ENCODE measurements at regions not wholly inside any gene's neighbourhood (a gene's known extent, or its start where the extent isn't known, plus 50 kb on each side); places are given as distances from the start of the nearest gene placed in this dataset.

- Histone ChIP-seq H3K79me2 (ENCODE audit: insufficient read depth, low read depth) (no peaks in the 10 kb centered on the region), H3K36me3 (ENCODE audit: insufficient read depth) (no peaks in the 10 kb centered on the region), H3K4me2 (no peak overlapping the region), H3K4me3 (IDR thresholded peaks at IDR 0.05; ENCODE audit: insufficient read depth, low read depth, low read length) (no peak overlapping the region), H3K27me3 (ENCODE audit: insufficient read depth, low read depth) (no peaks in the 10 kb centered on the region), H4K20me1 (ENCODE audit: insufficient read depth) (no peaks in the 10 kb centered on the region), H3K9ac (no peak overlapping the region), H3K4me1 (ENCODE audit: low read depth, poor library complexity, severe bottlenecking) (no peaks in the 10 kb centered on the region), H3K27ac (no peak overlapping the region), H2AFZ (ENCODE audit: low read depth) (no peak overlapping the region)
- TF ChIP-seq CTCF (conservative IDR thresholded peaks at IDR 0.05; ENCODE audit: low read depth, low read length): no peak
Measured at GRCh38 chr20:11604339-11604738, 313.4 kb upstream of the BTBD3 start.

DNA sequence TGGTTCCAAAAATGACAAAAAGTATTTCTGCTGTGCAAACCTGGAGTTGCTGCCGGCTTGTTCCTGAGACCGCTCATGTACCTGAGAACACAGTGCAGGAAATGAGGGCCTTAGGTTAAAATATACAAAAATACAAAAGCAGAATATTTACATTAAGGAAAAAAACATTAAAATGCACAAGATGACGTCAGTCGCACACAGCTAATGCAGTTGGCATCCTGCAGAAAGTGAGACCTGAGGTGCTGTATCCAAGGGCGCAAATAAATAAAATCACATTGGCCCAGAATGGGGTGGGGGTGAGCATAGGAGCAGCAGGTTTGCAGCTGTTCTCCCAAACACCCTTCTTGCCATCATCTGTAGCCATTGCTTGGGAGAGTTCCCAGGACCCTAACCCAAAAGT, 310.6 kb upstream of the BTBD3 start:
- no peak overlapping the region for H3K4me2 ChIP-seq
- no peak overlapping the region for H2AFZ ChIP-seq (ENCODE audit: low read depth)

DNA sequence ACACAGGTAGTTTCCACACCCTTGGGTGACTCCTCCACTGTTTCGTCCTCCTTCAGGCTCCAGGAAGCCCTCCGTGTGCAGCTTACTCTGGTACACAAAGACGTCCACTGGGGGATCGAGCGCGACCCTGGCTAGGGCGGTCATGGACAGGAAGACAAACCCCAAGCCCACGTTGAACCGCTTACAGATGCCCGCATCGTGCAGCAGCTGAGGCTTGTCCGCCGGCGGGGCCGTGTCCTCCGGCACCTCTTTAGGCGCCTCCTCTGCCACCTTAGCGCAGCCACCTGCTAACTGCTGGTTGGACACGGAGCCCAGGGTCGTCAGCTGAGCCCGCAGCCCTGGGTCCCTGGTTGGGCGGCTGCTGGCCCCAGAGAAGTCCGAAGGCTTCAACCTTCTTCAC, 309.0 kb upstream of the BTBD3 start:
- H3K27me3 ChIP-seq (ENCODE audit: insufficient read depth, low read depth): no peaks in the 10 kb centered on the region
- H3K79me2 ChIP-seq (ENCODE audit: insufficient read depth, low read depth): no peaks in the 10 kb centered on the region
- H4K20me1 ChIP-seq (ENCODE audit: insufficient read depth): no peaks in the 10 kb centered on the region
- no peak overlapping the region for H3K4me3 ChIP-seq (IDR thresholded peaks at IDR 0.05; ENCODE audit: insufficient read depth, low read depth, low read length)
- no peaks in the 10 kb centered on the region for H3K4me1 ChIP-seq (ENCODE audit: low read depth, poor library complexity, severe bottlenecking)
- H3K4me2 ChIP-seq: no peak overlapping the region
- no peaks in the 10 kb centered on the region for H3K36me3 ChIP-seq (ENCODE audit: insufficient read depth)
- no peak for TF ChIP-seq CTCF (conservative IDR thresholded peaks at IDR 0.05; ENCODE audit: low read depth, low read length)
- no peak overlapping the region for H2AFZ ChIP-seq (ENCODE audit: low read depth)
- H3K9ac ChIP-seq: no peak overlapping the region
- no peak overlapping the region for H3K27ac ChIP-seq

More for the DNA sequence above, 310.6 kb upstream of the BTBD3 start:
- Histone ChIP-seq H3K79me2 (ENCODE audit: insufficient read depth, low read depth) (no peaks in the 10 kb centered on the region), H3K27ac (no peak overlapping the region), H4K20me1 (ENCODE audit: insufficient read depth) (no peaks in the 10 kb centered on the region), H3K36me3 (ENCODE audit: insufficient read depth) (no peaks in the 10 kb centered on the region), H3K9ac (no peak overlapping the region), H3K4me3 (IDR thresholded peaks at IDR 0.05; ENCODE audit: insufficient read depth, low read depth, low read length) (no peak overlapping the region), H3K4me1 (ENCODE audit: low read depth, poor library complexity, severe bottlenecking) (no peaks in the 10 kb centered on the region), H3K27me3 (ENCODE audit: insufficient read depth, low read depth) (no peaks in the 10 kb centered on the region)
- TF ChIP-seq CTCF (conservative IDR thresholded peaks at IDR 0.05; ENCODE audit: low read depth, low read length): no peak

- H3K36me3 ChIP-seq (ENCODE audit: insufficient read depth): no peaks in the 10 kb centered on the region
- no peak overlapping the region for H3K27ac ChIP-seq
- no peak overlapping the region for H3K9ac ChIP-seq
- H3K79me2 ChIP-seq (ENCODE audit: insufficient read depth, low read depth): no peaks in the 10 kb centered on the region
- no peak overlapping the region for H3K4me3 ChIP-seq (IDR thresholded peaks at IDR 0.05; ENCODE audit: insufficient read depth, low read depth, low read length)
- no peaks in the 10 kb centered on the region for H3K4me1 ChIP-seq (ENCODE audit: low read depth, poor library complexity, severe bottlenecking)
- H3K27me3 ChIP-seq (ENCODE audit: insufficient read depth, low read depth): no peaks in the 10 kb centered on the region
- no peak for TF ChIP-seq CTCF (conservative IDR thresholded peaks at IDR 0.05; ENCODE audit: low read depth, low read length)
- H3K4me2 ChIP-seq: no peak overlapping the region
- no peak overlapping the region for H2AFZ ChIP-seq (ENCODE audit: low read depth)
- no peaks in the 10 kb centered on the region for H4K20me1 ChIP-seq (ENCODE audit: insufficient read depth)
Measured at GRCh38 chr20:11624704-11625103, 293.0 kb upstream of the BTBD3 start.

DNA sequence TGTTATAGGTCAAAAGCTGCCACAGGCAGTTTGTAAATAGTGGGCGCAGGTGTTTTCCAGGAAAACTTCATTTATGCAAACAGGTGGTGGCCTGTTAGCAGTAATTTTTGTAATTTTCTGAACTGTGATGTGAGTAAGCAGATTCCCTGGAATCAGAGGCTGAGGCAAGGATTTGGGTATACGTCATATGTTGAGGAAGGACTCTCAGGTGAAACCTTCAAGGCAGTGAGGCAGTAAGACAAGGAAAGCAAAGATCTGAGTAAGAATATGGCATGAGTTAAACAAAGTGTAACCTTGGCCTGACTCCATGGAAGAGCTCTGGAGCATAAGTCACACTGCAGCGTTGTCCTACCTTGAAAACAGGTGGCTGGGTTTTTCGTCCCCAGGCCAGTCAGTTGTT, 291.1 kb upstream of the BTBD3 start:
- Histone ChIP-seq H3K36me3 (ENCODE audit: insufficient read depth) (no peaks in the 10 kb centered on the region), H3K4me3 (IDR thresholded peaks at IDR 0.05; ENCODE audit: insufficient read depth, low read depth, low read length) (no peak overlapping the region), H3K9ac (no peak overlapping the region), H2AFZ (ENCODE audit: low read depth) (no peak overlapping the region), H3K27ac (no peak overlapping the region), H3K79me2 (ENCODE audit: insufficient read depth, low read depth) (no peaks in the 10 kb centered on the region), H3K4me2 (no peak overlapping the region), H4K20me1 (ENCODE audit: insufficient read depth) (no peaks in the 10 kb centered on the region), H3K4me1 (ENCODE audit: low read depth, poor library complexity, severe bottlenecking) (no peaks in the 10 kb centered on the region), H3K27me3 (ENCODE audit: insufficient read depth, low read depth) (no peaks in the 10 kb centered on the region)
- TF ChIP-seq CTCF (conservative IDR thresholded peaks at IDR 0.05; ENCODE audit: low read depth, low read length): no peak

All from KMS-11 (cell line).